HEK293T (cell line): ENCODE measurements at regions not wholly inside any gene's neighbourhood (a gene's known extent, or its start where the extent isn't known, plus 50 kb on each side); places are given as distances from the start of the nearest gene placed in this dataset.

Experiments
- ARNT ChIP-seq: fragments of 450-650 bp; IDR thresholded peaks from 2 replicates; pipeline ENCODE4 v1.6.1; 2017; ENCODE audit warnings: mild to moderate bottlenecking
- BHLHE40 ChIP-seq: fragments of 450-650 bp; IDR thresholded peaks from 2 replicates; pipeline ENCODE4 v1.6.1; 2016; ENCODE audit warnings: mild to moderate bottlenecking, moderate library complexity, borderline replicate concordance
- ELF4 ChIP-seq: fragments of 450-650 bp; IDR thresholded peaks from 2 replicates; pipeline ENCODE4 v1.6.1; 2017; ENCODE audit warnings: antibody characterized with exemption
- FOXA1 ChIP-seq: fragments of 450-650 bp; IDR thresholded peaks from 2 replicates; pipeline ENCODE4 v1.6.1; 2016; ENCODE audit warnings: mild to moderate bottlenecking
- FOXM1 ChIP-seq: fragments of 450-650 bp; IDR thresholded peaks from 2 replicates; pipeline ENCODE4 v1.6.1; 2017; ENCODE audit warnings: mild to moderate bottlenecking, borderline replicate concordance
- HDGF ChIP-seq: fragments of 450-650 bp; IDR thresholded peaks from 2 replicates; pipeline ENCODE4 v1.6.1; 2017; ENCODE audit warnings: antibody characterized with exemption, borderline replicate concordance
- L3MBTL2 ChIP-seq: fragments of 450-650 bp; conservative IDR thresholded peaks from 2 replicates; pipeline ENCODE4 v1.6.1; 2016; ENCODE audit warnings: mild to moderate bottlenecking
- LEF1 ChIP-seq: fragments of 450-650 bp; IDR thresholded peaks from 2 replicates; pipeline ENCODE4 v1.6.1; 2017; ENCODE audit warnings: mild to moderate bottlenecking, borderline replicate concordance
- NFRKB ChIP-seq: fragments of 450-650 bp; IDR thresholded peaks from 2 replicates; pipeline ENCODE4 v1.6.1; 2016; ENCODE audit warnings: mild to moderate bottlenecking, moderate library complexity
- PKNOX1 ChIP-seq: fragments of 450-650 bp; IDR thresholded peaks from 2 replicates; pipeline ENCODE4 v1.6.1; 2016
- SP1 ChIP-seq: fragments of 450-650 bp; IDR thresholded peaks from 2 replicates; pipeline ENCODE4 v1.6.1; 2017
- SUZ12 ChIP-seq: fragments of 450-650 bp; IDR thresholded peaks from 2 replicates; pipeline ENCODE4 v1.6.1; 2016; ENCODE audit warnings: mild to moderate bottlenecking
- TARDBP ChIP-seq: fragments of 450-650 bp; IDR thresholded peaks from 2 replicates; pipeline ENCODE4 v1.6.1; 2016

- no peak for TF ChIP-seq PKNOX1
- no peak for TF ChIP-seq NFRKB
- no peak for TF ChIP-seq FOXM1
- TF ChIP-seq SP1: no peak
- TF ChIP-seq ELF4: no peak
- TF ChIP-seq ARNT: no peak
- TF ChIP-seq FOXA1: no peak
- TF ChIP-seq HDGF: no peak
- no peak for TF ChIP-seq TARDBP
- no peak for TF ChIP-seq BHLHE40
- TF ChIP-seq LEF1: no peak
- no peak for TF ChIP-seq SUZ12
- no peak for TF ChIP-seq L3MBTL2
Observed at GRCh38 chr5:157947156-157947555, 88.2 kb upstream of the CLINT1 start.
